Nephron progenitor cell (in vitro differentiated cells): ENCODE measurements at regions not wholly inside any gene's neighbourhood (a gene's known extent, or its start where the extent isn't known, plus 50 kb on each side); places are given as distances from the start of the nearest gene placed in this dataset.

Experiments
- DNase-seq: peaks from one replicate; pipeline ENCODE4 v3.0.0; 2021
- H3K27ac Mint-ChIP-seq: 2 replicates; pipeline ENCODE4 v1.8.0; 2021; ENCODE audit warnings: mild to moderate bottlenecking, moderate library complexity, mixed read lengths
- H3K27me3 Mint-ChIP-seq: 2 replicates; pipeline ENCODE4 v1.8.0; 2021; ENCODE audit warnings: mild to moderate bottlenecking, low read depth, mixed read lengths; ENCODE audit not compliant: poor library complexity
- H3K36me3 Mint-ChIP-seq: 2 replicates; pipeline ENCODE4 v1.8.0; 2021; ENCODE audit warnings: low read depth, mixed read lengths
- H3K4me1 Mint-ChIP-seq: 2 replicates; pipeline ENCODE4 v1.8.0; 2021; ENCODE audit warnings: mixed read lengths
- H3K4me3 Mint-ChIP-seq: 2 replicates; pipeline ENCODE4 v1.8.0; 2021; ENCODE audit warnings: mild to moderate bottlenecking, moderate library complexity, mixed read lengths
- H3K9me3 Mint-ChIP-seq: 2 replicates; pipeline ENCODE4 v1.8.0; 2021; ENCODE audit warnings: mild to moderate bottlenecking, moderate library complexity, mixed read lengths
- TF ChIP-seq, protein P1 (sequence below): fragments of 200-600 bp; sonication (generic); IDR thresholded peaks from 2 replicates; pipeline ENCODE4 v1.5.0; 2021; ENCODE audit warnings: antibody characterized with exemption

DNA sequence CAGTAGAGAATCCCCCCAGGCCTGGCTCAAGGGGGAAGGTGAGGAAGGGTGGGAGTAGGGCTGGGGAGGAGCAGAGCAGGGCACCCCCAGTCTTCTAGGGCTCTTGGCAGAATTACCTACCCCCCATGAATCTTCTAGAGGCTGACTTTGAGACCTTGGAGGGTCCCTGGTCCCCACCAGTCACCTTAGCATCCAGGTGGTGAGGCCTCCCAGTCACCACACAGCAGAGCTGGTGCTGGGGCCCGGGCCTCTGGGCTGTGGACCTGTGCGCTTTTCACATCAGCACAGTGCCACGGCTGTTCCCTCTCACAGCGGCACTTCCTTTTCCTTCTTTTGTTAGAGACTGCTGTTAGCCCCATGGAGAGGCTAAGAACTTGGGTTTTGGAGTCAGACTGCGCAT, 148.6 kb upstream of the PITX1 start:
- Mint-ChIP-seq H3K27ac (no peak overlapping the region), H3K4me3 (no peak overlapping the region), H3K36me3 (no peaks in the 10 kb centered on the region), H3K4me1 (peaks cover 14% of the 10 kb centered on the region), H3K27me3 (peaks cover 26% of the 10 kb centered on the region), H3K9me3 (no peaks in the 10 kb centered on the region)
- no peak for DNase-seq
- TF ChIP-seq, protein P1, sequence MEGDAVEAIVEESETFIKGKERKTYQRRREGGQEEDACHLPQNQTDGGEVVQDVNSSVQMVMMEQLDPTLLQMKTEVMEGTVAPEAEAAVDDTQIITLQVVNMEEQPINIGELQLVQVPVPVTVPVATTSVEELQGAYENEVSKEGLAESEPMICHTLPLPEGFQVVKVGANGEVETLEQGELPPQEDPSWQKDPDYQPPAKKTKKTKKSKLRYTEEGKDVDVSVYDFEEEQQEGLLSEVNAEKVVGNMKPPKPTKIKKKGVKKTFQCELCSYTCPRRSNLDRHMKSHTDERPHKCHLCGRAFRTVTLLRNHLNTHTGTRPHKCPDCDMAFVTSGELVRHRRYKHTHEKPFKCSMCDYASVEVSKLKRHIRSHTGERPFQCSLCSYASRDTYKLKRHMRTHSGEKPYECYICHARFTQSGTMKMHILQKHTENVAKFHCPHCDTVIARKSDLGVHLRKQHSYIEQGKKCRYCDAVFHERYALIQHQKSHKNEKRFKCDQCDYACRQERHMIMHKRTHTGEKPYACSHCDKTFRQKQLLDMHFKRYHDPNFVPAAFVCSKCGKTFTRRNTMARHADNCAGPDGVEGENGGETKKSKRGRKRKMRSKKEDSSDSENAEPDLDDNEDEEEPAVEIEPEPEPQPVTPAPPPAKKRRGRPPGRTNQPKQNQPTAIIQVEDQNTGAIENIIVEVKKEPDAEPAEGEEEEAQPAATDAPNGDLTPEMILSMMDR: no peak

DNA sequence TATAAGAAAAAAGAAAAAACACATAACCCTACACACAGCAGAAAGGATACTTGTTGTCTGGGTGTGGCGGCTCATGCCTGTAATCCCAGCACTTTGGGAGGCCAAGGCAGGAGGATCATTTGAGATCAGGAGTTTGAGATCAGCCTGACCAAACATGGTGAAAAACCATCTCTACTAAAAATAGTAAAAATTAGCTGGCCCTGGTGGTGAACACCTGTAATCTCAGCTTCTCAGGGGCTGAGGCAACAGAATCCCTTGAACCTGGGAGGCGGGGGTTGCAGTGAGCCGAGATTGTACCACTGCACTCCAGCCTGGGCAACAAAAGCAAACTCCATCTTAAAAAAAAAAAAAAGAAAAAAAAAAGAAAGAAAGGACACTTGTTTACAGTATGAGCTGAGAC, 147.6 kb upstream of the PITX1 start:
- TF ChIP-seq, protein P1: peak; percentile 11
- H3K27me3 Mint-ChIP-seq: peaks cover 27% of the 10 kb centered on the region
- no peaks in the 10 kb centered on the region for H3K36me3 Mint-ChIP-seq
- peaks cover 12% of the 10 kb centered on the region for H3K4me1 Mint-ChIP-seq
- H3K27ac Mint-ChIP-seq: no peak overlapping the region
- H3K4me3 Mint-ChIP-seq: no peak overlapping the region
- no peak for DNase-seq
- H3K9me3 Mint-ChIP-seq: no peaks in the 10 kb centered on the region

DNA sequence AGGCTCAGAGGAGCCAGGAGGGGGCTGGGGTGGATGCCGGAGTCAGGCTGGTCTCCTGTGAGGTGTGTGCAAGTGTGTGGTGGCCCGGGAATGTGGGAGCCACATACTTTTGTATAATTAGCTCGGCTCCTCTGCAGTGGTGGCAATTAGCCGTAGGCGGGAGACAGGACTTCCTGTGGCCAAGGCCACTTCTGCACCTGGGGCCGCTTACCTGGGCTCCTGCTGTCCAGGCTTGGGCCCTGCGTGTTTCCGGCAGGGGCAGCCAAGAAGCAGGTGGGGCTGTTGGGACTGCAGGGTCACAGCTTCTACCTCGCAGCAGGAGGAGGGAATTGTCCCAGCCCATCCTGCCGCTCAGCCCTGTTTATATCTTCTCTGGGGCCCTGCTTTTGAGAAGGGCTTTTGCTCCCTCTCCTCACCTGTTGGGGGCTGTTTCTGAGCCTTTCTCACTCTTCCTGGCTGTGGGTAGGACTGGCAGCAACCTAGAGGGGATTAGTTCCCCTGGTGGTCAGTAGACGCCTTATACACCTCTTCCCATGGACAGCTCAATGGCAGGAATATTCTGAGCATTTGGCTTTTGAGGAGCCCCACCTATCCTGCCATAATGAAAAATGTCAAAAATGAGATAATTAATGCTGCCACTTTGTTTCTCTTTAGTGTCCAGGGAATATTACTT, 145.4 kb upstream of the PITX1 start:
- TF ChIP-seq, protein P1: peak; percentile 14
- no peak for DNase-seq
- no peaks in the 10 kb centered on the region for H3K36me3 Mint-ChIP-seq
- no peaks in the 10 kb centered on the region for H3K9me3 Mint-ChIP-seq
- no peak overlapping the region for H3K4me3 Mint-ChIP-seq
- peaks cover 13% of the 10 kb centered on the region for H3K4me1 Mint-ChIP-seq
- H3K27me3 Mint-ChIP-seq: peaks cover 33% of the 10 kb centered on the region
- no peak overlapping the region for H3K27ac Mint-ChIP-seq

DNA sequence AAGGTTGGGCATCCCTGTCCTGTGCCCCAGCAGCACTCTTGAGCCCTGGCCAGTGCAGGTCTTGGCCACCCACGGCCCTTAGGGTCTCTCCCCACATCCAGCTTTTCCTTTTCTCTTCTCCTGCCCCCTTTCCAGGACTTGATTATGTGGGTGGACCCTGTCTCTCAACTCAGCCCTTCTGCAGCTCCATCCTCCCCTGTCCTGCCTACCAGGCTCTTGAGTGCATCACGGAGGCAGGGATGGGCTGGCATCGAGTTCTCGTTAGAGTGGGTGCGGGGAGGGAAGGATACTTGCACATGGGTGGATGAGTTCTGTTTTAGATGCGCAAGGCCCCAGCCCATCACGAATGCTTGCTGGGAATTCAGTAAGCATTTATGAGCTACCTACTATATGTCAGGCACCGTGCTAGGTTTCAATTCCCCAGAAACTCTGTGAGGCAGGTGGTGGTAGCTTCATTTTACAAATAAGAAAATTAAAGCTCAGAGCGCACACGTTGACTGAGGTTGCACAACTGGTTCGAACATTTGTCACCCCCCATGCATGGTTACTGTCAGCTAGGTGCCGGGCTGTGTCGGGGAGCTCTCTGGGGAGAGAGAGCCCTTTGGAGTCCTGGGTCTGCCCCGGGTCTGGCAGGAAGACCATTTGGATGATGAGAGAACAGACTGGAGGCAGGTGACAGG, 144.6 kb upstream of the PITX1 start:
- H3K27ac Mint-ChIP-seq: no peak overlapping the region
- peaks cover 13% of the 10 kb centered on the region for H3K4me1 Mint-ChIP-seq
- TF ChIP-seq, protein P1: no peak
- peaks cover 35% of the 10 kb centered on the region for H3K27me3 Mint-ChIP-seq
- no peak for DNase-seq
- H3K4me3 Mint-ChIP-seq: no peak overlapping the region
- no peaks in the 10 kb centered on the region for H3K36me3 Mint-ChIP-seq
- H3K9me3 Mint-ChIP-seq: no peaks in the 10 kb centered on the region

DNA sequence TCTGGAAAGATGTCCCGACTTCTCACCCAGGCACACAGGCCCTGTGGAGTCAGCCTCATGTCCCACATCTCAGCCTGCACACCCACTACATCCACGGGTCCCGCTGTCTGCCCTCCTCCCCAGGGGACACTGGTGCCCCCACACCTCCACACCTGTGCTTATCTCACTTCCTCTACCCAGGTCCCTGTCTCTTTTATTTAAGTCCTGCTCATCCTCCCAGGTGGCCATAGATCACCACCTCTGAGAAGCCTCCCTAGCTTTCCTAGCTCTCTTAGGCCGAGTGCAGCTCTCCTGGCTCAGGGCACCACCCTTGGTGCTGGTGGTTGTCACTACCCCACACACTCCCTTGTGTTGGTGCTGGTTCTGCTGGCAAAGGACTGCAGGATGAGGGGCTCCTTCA, 143.6 kb upstream of the PITX1 start:
- DNase-seq: no peak
- Mint-ChIP-seq H3K27me3 (peaks cover 32% of the 10 kb centered on the region), H3K27ac (peak overlapping the region; percentile 81), H3K4me1 (peaks cover 13% of the 10 kb centered on the region), H3K4me3 (no peak overlapping the region), H3K9me3 (no peaks in the 10 kb centered on the region), H3K36me3 (no peaks in the 10 kb centered on the region)
- TF ChIP-seq, protein P1: no peak

DNA sequence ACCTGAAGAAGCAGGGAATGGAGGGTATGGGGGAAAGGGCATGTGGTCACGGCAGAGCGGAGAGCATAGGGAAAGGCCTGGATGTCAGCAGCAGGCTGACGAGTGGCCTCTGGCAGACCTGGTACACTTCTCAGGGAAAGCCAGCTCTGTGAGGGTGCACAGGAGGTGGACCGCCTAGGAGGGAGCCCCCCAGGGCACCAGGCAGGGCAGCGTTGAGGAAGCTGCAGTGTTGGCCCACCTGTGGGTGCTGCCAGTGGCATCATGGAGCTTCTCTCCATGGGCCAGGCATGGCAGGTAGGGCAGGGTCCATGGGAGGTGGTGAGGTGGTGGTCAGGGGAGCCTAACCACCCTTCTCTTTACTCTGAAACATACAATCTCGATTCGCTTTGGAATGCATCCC, 143.0 kb upstream of the PITX1 start:
- Mint-ChIP-seq H3K27me3 (peaks cover 38% of the 10 kb centered on the region), H3K4me3 (no peak overlapping the region), H3K9me3 (no peaks in the 10 kb centered on the region), H3K27ac (no peak overlapping the region), H3K36me3 (no peaks in the 10 kb centered on the region), H3K4me1 (peaks cover 13% of the 10 kb centered on the region)
- TF ChIP-seq, protein P1: no peak
- DNase-seq: no peak
